CD8-positive, alpha-beta memory T cell (primary cell): ENCODE measurements at regions not wholly inside any gene's neighbourhood (a gene's known extent, or its start where the extent isn't known, plus 50 kb on each side); places are given as distances from the start of the nearest gene placed in this dataset.

Experiments
- CTCF ChIA-PET: fragments of 350-600 bp; sonication (Branson Sonifier 250); formaldehyde crosslinking; loops from one replicate; lab custom pipeline; 2021; ENCODE audit warnings: antibody characterized with exemption; lab: Charles Lee
- POLR2A ChIA-PET: fragments of 350-600 bp; sonication (Branson Sonifier 250); formaldehyde crosslinking; loops from one replicate; lab custom pipeline; 2021; ENCODE audit warnings: antibody characterized with exemption; lab: Charles Lee
- DNase-seq, 5 donors: peaks; one replicate each; pipeline versions ENCODE4 v3.0.0 to v3.0.0-alpha.2; 2020 to 2022; ENCODE audit warnings: mixed read lengths in 1 of 5
- H3K27ac ChIP-seq: one replicate; pipeline ENCODE4 v1.7.0; 2013; ENCODE audit warnings: low read depth, mild to moderate bottlenecking, low read length, moderate library complexity
- H3K27me3 ChIP-seq: 2 replicates; pipeline ENCODE4 v1.7.0; 2013; ENCODE audit warnings: low read length, mild to moderate bottlenecking; ENCODE audit not compliant: insufficient read depth, poor library complexity, severe bottlenecking
- H3K36me3 ChIP-seq: 2 replicates; pipeline ENCODE4 v1.7.0; 2013; ENCODE audit warnings: mild to moderate bottlenecking, low read length, moderate library complexity; ENCODE audit not compliant: insufficient read depth
- H3K4me1 ChIP-seq: 2 replicates; pipeline ENCODE4 v1.7.0; 2013; ENCODE audit warnings: mild to moderate bottlenecking, low read length, moderate library complexity; ENCODE audit not compliant: insufficient read depth
- H3K4me3 ChIP-seq: 2 replicates; pipeline ENCODE4 v1.7.0; 2013; ENCODE audit warnings: mild to moderate bottlenecking, low read length
- H3K9me3 ChIP-seq: 2 replicates; pipeline ENCODE4 v1.7.0; 2013; ENCODE audit warnings: mild to moderate bottlenecking, low read length
- H3K27ac Mint-ChIP-seq, 8 donors: one replicate each; pipeline ENCODE4 v1.8.0; 2020 to 2021; ENCODE audit warnings: mixed read lengths in 8 of 8, mild to moderate bottlenecking in 6 of 8, inconsistent platforms in 3 of 8, moderate library complexity in 3 of 8
- H3K27me3 Mint-ChIP-seq, 2 donors: one replicate each; pipeline ENCODE4 v1.8.0; 2020 to 2021; ENCODE audit warnings: mixed read lengths in 2 of 2, mild to moderate bottlenecking in 1 of 2, moderate library complexity in 1 of 2
- H3K36me3 Mint-ChIP-seq, 3 donors: one replicate each; pipeline ENCODE4 v1.8.0; 2020 to 2021; ENCODE audit warnings: mixed read lengths in 3 of 3, inconsistent platforms in 1 of 3, mild to moderate bottlenecking in 1 of 3
- H3K4me1 Mint-ChIP-seq, 3 donors: one replicate each; pipeline ENCODE4 v1.8.0; 2020 to 2021; ENCODE audit warnings: mixed read lengths in 3 of 3, inconsistent platforms in 1 of 3, mild to moderate bottlenecking in 1 of 3
- H3K4me3 Mint-ChIP-seq, 7 donors: one replicate each; pipeline ENCODE4 v1.8.0; 2020 to 2021; ENCODE audit warnings: mixed read lengths in 7 of 7, mild to moderate bottlenecking in 6 of 7, moderate library complexity in 4 of 7, inconsistent platforms in 2 of 7
- H3K9me3 Mint-ChIP-seq, 5 donors: one replicate each; pipeline ENCODE4 v1.8.0; 2020 to 2022; ENCODE audit warnings: mixed read lengths in 5 of 5, mild to moderate bottlenecking in 3 of 5, moderate library complexity in 2 of 5, inconsistent platforms in 1 of 5

- Histone ChIP-seq H3K27ac (no peak overlapping the region), H3K36me3 (no peaks in the 10 kb centered on the region), H3K9me3 (no peaks in the 10 kb centered on the region), H3K4me3 (no peak overlapping the region), H3K27me3 (no peaks in the 10 kb centered on the region), H3K4me1 (no peaks in the 10 kb centered on the region)
- no peaks in the 10 kb centered on the region for H3K9me3 Mint-ChIP-seq
- DNase-seq, result peak in 3 of 5 donors; percentile 1 to 25 (median 10)
- no peaks in the 10 kb centered on the region for H3K36me3 Mint-ChIP-seq
- POLR2A ChIA-PET, result no interaction called here
- H3K4me1 Mint-ChIP-seq, result peaks cover 12% of the 10 kb centered on the region in 3 donors
- CTCF ChIA-PET, result interaction anchor here (1.1 to 1.6 kb wide), 4 partner anchors 14 to 576 kb away, joined by 3 to 5 read pairs (median 4); no protein-coding TSS in a partner anchor
- peaks cover 29 to 48% of the 10 kb centered on the region in 2 donors for H3K27me3 Mint-ChIP-seq
- peak overlapping the region in 1 of 7 donors; percentile 7 for H3K4me3 Mint-ChIP-seq
- peak overlapping the region in 1 of 8 donors; percentile 31 for H3K27ac Mint-ChIP-seq
Measured at GRCh38 chr10:114879541-114880158, 58.1 kb downstream of the FHIP2A start.

- Histone ChIP-seq H3K27me3 (no peaks in the 10 kb centered on the region), H3K9me3 (no peaks in the 10 kb centered on the region), H3K27ac (no peak overlapping the region), H3K36me3 (no peaks in the 10 kb centered on the region), H3K4me1 (no peaks in the 10 kb centered on the region), H3K4me3 (no peak overlapping the region)
- H3K9me3 Mint-ChIP-seq, result no peaks in the 10 kb centered on the region
- no peak overlapping the region for H3K27ac Mint-ChIP-seq
- peaks cover 8 to 12% (median 9%) of the 10 kb centered on the region in 3 donors for H3K4me1 Mint-ChIP-seq
- ChIA-PET CTCF (no interaction called here), POLR2A (no interaction called here)
- DNase-seq, result no peak
- peaks cover 19 to 35% of the 10 kb centered on the region in 2 donors for H3K27me3 Mint-ChIP-seq
- no peaks in the 10 kb centered on the region for H3K36me3 Mint-ChIP-seq
- H3K4me3 Mint-ChIP-seq, result no peak overlapping the region
Measured at GRCh38 chr10:114881417-114881816, 56.6 kb upstream of the TRUB1 start.

GRCh38 chr10:114881901-114882300 is 56.1 kb upstream of the TRUB1 start:
- no peaks in the 10 kb centered on the region for H3K27me3 ChIP-seq
- no peaks in the 10 kb centered on the region for H3K4me1 ChIP-seq
- H3K36me3 ChIP-seq, result no peaks in the 10 kb centered on the region
- peaks cover 8 to 12% (median 9%) of the 10 kb centered on the region in 3 donors for H3K4me1 Mint-ChIP-seq
- H3K27me3 Mint-ChIP-seq, result peaks cover 19 to 31% of the 10 kb centered on the region in 2 donors
- no peak for DNase-seq
- POLR2A ChIA-PET, result no interaction called here
- CTCF ChIA-PET, result no interaction called here
- H3K36me3 Mint-ChIP-seq, result no peaks in the 10 kb centered on the region
- H3K4me3 ChIP-seq, result no peak overlapping the region
- H3K4me3 Mint-ChIP-seq, result no peak overlapping the region
- no peaks in the 10 kb centered on the region for H3K9me3 Mint-ChIP-seq
- H3K9me3 ChIP-seq, result no peaks in the 10 kb centered on the region
- no peak overlapping the region for H3K27ac Mint-ChIP-seq
- H3K27ac ChIP-seq, result no peak overlapping the region

GRCh38 chr10:114885443-114885842 is 52.6 kb upstream of the TRUB1 start:
- no peaks in the 10 kb centered on the region for H3K27me3 ChIP-seq
- peak overlapping the region in 1 of 8 donors; percentile 64 for H3K27ac Mint-ChIP-seq
- H3K4me3 Mint-ChIP-seq, result no peak overlapping the region
- H3K36me3 ChIP-seq, result no peaks in the 10 kb centered on the region
- no peaks in the 10 kb centered on the region for H3K4me1 ChIP-seq
- H3K9me3 Mint-ChIP-seq, result no peaks in the 10 kb centered on the region
- no peaks in the 10 kb centered on the region for H3K4me1 Mint-ChIP-seq
- DNase-seq, result no peak
- H3K36me3 Mint-ChIP-seq, result no peaks in the 10 kb centered on the region
- no peak overlapping the region for H3K4me3 ChIP-seq
- no peak overlapping the region for H3K27ac ChIP-seq
- H3K27me3 Mint-ChIP-seq, result peaks cover 14 to 24% of the 10 kb centered on the region in 2 donors
- POLR2A ChIA-PET, result no interaction called here
- no peaks in the 10 kb centered on the region for H3K9me3 ChIP-seq
- CTCF ChIA-PET, result no interaction called here
